ENCODE measurements at regions not wholly inside any gene's neighbourhood (a gene's known extent, or its start where the extent isn't known, plus 50 kb on each side); places are given as distances from the start of the nearest gene placed in this dataset.

- no peaks in the 10 kb centered on the region for H3K9me3 ChIP-seq
- no peak overlapping the region for H3K27ac Mint-ChIP-seq
- ChIA-PET POLR2A (no interaction called here), CTCF (no interaction called here)
- no peaks in the 10 kb centered on the region for H3K27me3 Mint-ChIP-seq
- H3K4me1 Mint-ChIP-seq: no peaks in the 10 kb centered on the region
- no peak for DNase-seq
- peaks cover 3 to 10% (median 7%) of the 10 kb centered on the region in 3 donors for H3K9me3 Mint-ChIP-seq
- WGBS (ENCODE audit: insufficient coverage): no CpG with 5 or more reads among the region's 2 CpGs
- H3K36me3 ChIP-seq (ENCODE audit: control insufficient read depth in 2 of 2, extremely low read depth in 1 of 2, insufficient read depth in 1 of 2, low read length in 1 of 2): no peaks in the 10 kb centered on the region
- H3K27me3 ChIP-seq (replicated peaks in 1 of 2; ENCODE audit: control insufficient read depth in 2 of 2, extremely low read depth in 1 of 2, insufficient read depth in 2 of 2, low read length in 1 of 2): peaks cover 0 to 4% of the 10 kb centered on the region in 2 experiments
- H3K4me1 ChIP-seq (ENCODE audit: control insufficient read depth in 1 of 2, extremely low read depth in 1 of 2, insufficient read depth in 2 of 2, low read length in 2 of 2): no peaks in the 10 kb centered on the region
- ATAC-seq (replicated peaks in 1 of 4): no peak
- H3K4me3 Mint-ChIP-seq: no peak overlapping the region
- no peak overlapping the region for H3K4me3 ChIP-seq (ENCODE audit: control insufficient read depth in 1 of 2, extremely low read depth in 1 of 2, low read length in 1 of 2)
- no peaks in the 10 kb centered on the region for H3K36me3 Mint-ChIP-seq
- H3K27ac ChIP-seq (ENCODE audit: low read length): no peak overlapping the region
These were observed 638.8 kb downstream of the ACTR3B start for GRCh38 chr7:153398370-153398769.

GRCh38 chr7:153398789-153399553 is 639.4 kb downstream of the ACTR3B start:
- WGBS (ENCODE audit: insufficient coverage): 80% methylated on average over 2 of the region's 8 CpGs
- H3K4me3 ChIP-seq (ENCODE audit: control insufficient read depth in 1 of 2, extremely low read depth in 1 of 2, low read length in 1 of 2): no peak overlapping the region
- H3K4me1 ChIP-seq (ENCODE audit: control insufficient read depth in 1 of 2, extremely low read depth in 1 of 2, insufficient read depth in 2 of 2, low read length in 2 of 2): no peaks in the 10 kb centered on the region
- H3K27ac ChIP-seq (ENCODE audit: low read length): no peak overlapping the region
- H3K9me3 ChIP-seq: no peaks in the 10 kb centered on the region
- Mint-ChIP-seq H3K9me3 (peaks cover 2 to 9% (median 3%) of the 10 kb centered on the region in 3 donors), H3K4me1 (no peaks in the 10 kb centered on the region), H3K36me3 (no peaks in the 10 kb centered on the region), H3K27ac (no peak overlapping the region), H3K27me3 (no peaks in the 10 kb centered on the region), H3K4me3 (no peak overlapping the region)
- DNase-seq (no peak), ATAC-seq (replicated peaks in 1 of 4) (no peak)
- ChIA-PET POLR2A (no interaction called here), CTCF (no interaction called here)
- H3K27me3 ChIP-seq (replicated peaks in 1 of 2; ENCODE audit: control insufficient read depth in 2 of 2, extremely low read depth in 1 of 2, insufficient read depth in 2 of 2, low read length in 1 of 2): peaks cover 0 to 4% of the 10 kb centered on the region in 2 experiments
- H3K36me3 ChIP-seq (ENCODE audit: control insufficient read depth in 2 of 2, extremely low read depth in 1 of 2, insufficient read depth in 1 of 2, low read length in 1 of 2): no peaks in the 10 kb centered on the region

GRCh38 chr7:153399554-153399940 is 640.0 kb downstream of the ACTR3B start:
- DNase-seq: no peak
- Mint-ChIP-seq H3K4me3 (no peak overlapping the region), H3K9me3 (peaks cover 0 to 9% (median 3%) of the 10 kb centered on the region in 3 donors), H3K27ac (no peak overlapping the region), H3K4me1 (no peaks in the 10 kb centered on the region), H3K27me3 (no peaks in the 10 kb centered on the region), H3K36me3 (no peaks in the 10 kb centered on the region)
- ChIA-PET POLR2A (no interaction called here), CTCF (no interaction called here)
- H3K9me3 ChIP-seq: no peaks in the 10 kb centered on the region
- ATAC-seq (replicated peaks in 1 of 4): no peak
- H3K4me3 ChIP-seq (ENCODE audit: control insufficient read depth in 1 of 2, extremely low read depth in 1 of 2, low read length in 1 of 2): no peak overlapping the region
- peaks cover 0 to 4% of the 10 kb centered on the region in 2 experiments for H3K27me3 ChIP-seq (replicated peaks in 1 of 2; ENCODE audit: control insufficient read depth in 2 of 2, extremely low read depth in 1 of 2, insufficient read depth in 2 of 2, low read length in 1 of 2)
- H3K27ac ChIP-seq (ENCODE audit: low read length): no peak overlapping the region
- H3K4me1 ChIP-seq (ENCODE audit: control insufficient read depth in 1 of 2, extremely low read depth in 1 of 2, insufficient read depth in 2 of 2, low read length in 2 of 2): no peaks in the 10 kb centered on the region
- H3K36me3 ChIP-seq (ENCODE audit: control insufficient read depth in 2 of 2, extremely low read depth in 1 of 2, insufficient read depth in 1 of 2, low read length in 1 of 2): no peaks in the 10 kb centered on the region
- WGBS (ENCODE audit: insufficient coverage): no CpG with 5 or more reads among the region's 1 CpG

- WGBS (ENCODE audit: insufficient coverage): 89% methylated on average over 13 of the region's 19 CpGs
- Histone ChIP-seq H3K36me3 (ENCODE audit: control insufficient read depth in 2 of 2, extremely low read depth in 1 of 2, insufficient read depth in 1 of 2, low read length in 1 of 2) (no peaks in the 10 kb centered on the region), H3K27ac (ENCODE audit: low read length) (no peak overlapping the region), H3K4me1 (ENCODE audit: control insufficient read depth in 1 of 2, extremely low read depth in 1 of 2, insufficient read depth in 2 of 2, low read length in 2 of 2) (no peaks in the 10 kb centered on the region), H3K27me3 (replicated peaks in 1 of 2; ENCODE audit: control insufficient read depth in 2 of 2, extremely low read depth in 1 of 2, insufficient read depth in 2 of 2, low read length in 1 of 2) (peaks cover 0 to 4% of the 10 kb centered on the region in 2 experiments), H3K9me3 (no peaks in the 10 kb centered on the region), H3K4me3 (ENCODE audit: control insufficient read depth in 1 of 2, extremely low read depth in 1 of 2, low read length in 1 of 2) (no peak overlapping the region)
- H3K27me3 Mint-ChIP-seq: no peaks in the 10 kb centered on the region
- H3K27ac Mint-ChIP-seq: no peak overlapping the region
- CTCF ChIA-PET: no interaction called here
- ATAC-seq (replicated peaks in 1 of 4): no peak
- no peak overlapping the region for H3K4me3 Mint-ChIP-seq
- no peak for DNase-seq
- H3K9me3 Mint-ChIP-seq: peaks cover 0 to 9% (median 3%) of the 10 kb centered on the region in 3 donors
- H3K36me3 Mint-ChIP-seq: no peaks in the 10 kb centered on the region
- no peaks in the 10 kb centered on the region for H3K4me1 Mint-ChIP-seq
- POLR2A ChIA-PET: no interaction called here
These were observed 641.4 kb downstream of the ACTR3B start for GRCh38 chr7:153400735-153401593.

GRCh38 chr7:153401795-153402720 is 642.5 kb downstream of the ACTR3B start:
- H3K27me3 Mint-ChIP-seq: no peaks in the 10 kb centered on the region
- 91% methylated on average over 5 of the region's 9 CpGs for whole genome bisulfite sequencing (ENCODE audit: insufficient coverage)
- ATAC-seq (replicated peaks in 1 of 4) (no peak), DNase-seq (no peak)
- H3K4me1 Mint-ChIP-seq: no peaks in the 10 kb centered on the region
- ChIA-PET CTCF (no interaction called here), POLR2A (no interaction called here)
- Histone ChIP-seq H3K4me3 (ENCODE audit: control insufficient read depth in 1 of 2, extremely low read depth in 1 of 2, low read length in 1 of 2) (no peak overlapping the region), H3K36me3 (ENCODE audit: control insufficient read depth in 2 of 2, extremely low read depth in 1 of 2, insufficient read depth in 1 of 2, low read length in 1 of 2) (no peaks in the 10 kb centered on the region), H3K9me3 (no peaks in the 10 kb centered on the region), H3K27ac (ENCODE audit: low read length) (no peak overlapping the region), H3K27me3 (replicated peaks in 1 of 2; ENCODE audit: control insufficient read depth in 2 of 2, extremely low read depth in 1 of 2, insufficient read depth in 2 of 2, low read length in 1 of 2) (peaks cover 0 to 4% of the 10 kb centered on the region in 2 experiments), H3K4me1 (ENCODE audit: control insufficient read depth in 1 of 2, extremely low read depth in 1 of 2, insufficient read depth in 2 of 2, low read length in 2 of 2) (no peaks in the 10 kb centered on the region)
- peaks cover 0 to 3% (median 2%) of the 10 kb centered on the region in 3 donors for H3K9me3 Mint-ChIP-seq
- no peak overlapping the region for H3K4me3 Mint-ChIP-seq
- H3K27ac Mint-ChIP-seq: no peak overlapping the region
- H3K36me3 Mint-ChIP-seq: no peaks in the 10 kb centered on the region

All from T-cell (primary cell).